ENCODE measurements at regions not wholly inside any gene's neighbourhood (a gene's known extent, or its start where the extent isn't known, plus 50 kb on each side); places are given as distances from the start of the nearest gene placed in this dataset.
"Not testable (repeated sequence)": the region's sequence is repeated elsewhere in the genome, so short reads cannot be mapped to it uniquely, and the experiment has no call there.

GRCh38 chr9:102435427-102435826 lies 559.7 kb upstream of the CYLC2 start:
- H3K4me1 ChIP-seq (ENCODE audit: control insufficient read depth, low read length), result no peaks in the 10 kb centered on the region
- H3K27me3 ChIP-seq (ENCODE audit: control insufficient read depth, low read length), result no peaks in the 10 kb centered on the region
- H3K79me2 ChIP-seq (ENCODE audit: control insufficient read depth, low read length), result no peaks in the 10 kb centered on the region
- H3K4me2 ChIP-seq (ENCODE audit: low read length), result no peak overlapping the region
- no peaks in the 10 kb centered on the region for H3K9me3 ChIP-seq (ENCODE audit: control insufficient read depth, insufficient read depth, low read length)
- H4K20me1 ChIP-seq (ENCODE audit: control insufficient read depth, insufficient read depth, low read depth, low read length), result no peaks in the 10 kb centered on the region
- no peak overlapping the region for H3K27ac ChIP-seq (ENCODE audit: low read depth, low read length)
- no peak overlapping the region for H3K4me3 ChIP-seq (ENCODE audit: low read length)
- TF ChIP-seq EZH2phosphoT487 (IDR thresholded peaks at IDR 0.05; ENCODE audit: borderline replicate concordance, low read length), result no peak
- no peak for TF ChIP-seq CTCF (IDR thresholded peaks at IDR 0.05; ENCODE audit: low read depth, low read length, poor library complexity, severe bottlenecking)
- no peaks in the 10 kb centered on the region for H3K9me2 ChIP-seq (replicated peaks; ENCODE audit: control insufficient read depth, low read length)
- no peaks in the 10 kb centered on the region for H3K36me3 ChIP-seq (ENCODE audit: control insufficient read depth, low read length)
- no peaks in the 10 kb centered on the region for H3F3A ChIP-seq (ENCODE audit: control insufficient read depth, insufficient read depth)

GRCh38 chr9:102434545-102434944 lies 560.6 kb upstream of the CYLC2 start:
- Histone ChIP-seq H3K9me2 (replicated peaks; ENCODE audit: control insufficient read depth, low read length) (no peaks in the 10 kb centered on the region), H3K79me2 (ENCODE audit: control insufficient read depth, low read length) (no peaks in the 10 kb centered on the region), H3K27ac (ENCODE audit: low read depth, low read length) (no peak overlapping the region), H3K9me3 (ENCODE audit: control insufficient read depth, insufficient read depth, low read length) (no peaks in the 10 kb centered on the region), H3K4me2 (ENCODE audit: low read length) (no peak overlapping the region), H3K27me3 (ENCODE audit: control insufficient read depth, low read length) (no peaks in the 10 kb centered on the region), H3K4me3 (ENCODE audit: low read length) (no peak overlapping the region), H3K4me1 (ENCODE audit: control insufficient read depth, low read length) (no peaks in the 10 kb centered on the region), H3F3A (ENCODE audit: control insufficient read depth, insufficient read depth) (no peaks in the 10 kb centered on the region), H3K36me3 (ENCODE audit: control insufficient read depth, low read length) (no peaks in the 10 kb centered on the region), H4K20me1 (ENCODE audit: control insufficient read depth, insufficient read depth, low read depth, low read length) (no peaks in the 10 kb centered on the region)
- TF ChIP-seq CTCF (IDR thresholded peaks at IDR 0.05; ENCODE audit: low read depth, low read length, poor library complexity, severe bottlenecking) (no peak), EZH2phosphoT487 (IDR thresholded peaks at IDR 0.05; ENCODE audit: borderline replicate concordance, low read length) (no peak)

- H3K4me2 ChIP-seq (ENCODE audit: low read length), result no peak overlapping the region
- no peak overlapping the region for H3K27ac ChIP-seq (ENCODE audit: low read depth, low read length)
- H3K9me3 ChIP-seq (ENCODE audit: control insufficient read depth, insufficient read depth, low read length), result no peaks in the 10 kb centered on the region
- no peaks in the 10 kb centered on the region for H4K20me1 ChIP-seq (ENCODE audit: control insufficient read depth, insufficient read depth, low read depth, low read length)
- no peaks in the 10 kb centered on the region for H3K36me3 ChIP-seq (ENCODE audit: control insufficient read depth, low read length)
- no peaks in the 10 kb centered on the region for H3K27me3 ChIP-seq (ENCODE audit: control insufficient read depth, low read length)
- no peaks in the 10 kb centered on the region for H3K79me2 ChIP-seq (ENCODE audit: control insufficient read depth, low read length)
- H3F3A ChIP-seq (ENCODE audit: control insufficient read depth, insufficient read depth), result no peaks in the 10 kb centered on the region
- no peak for TF ChIP-seq EZH2phosphoT487 (IDR thresholded peaks at IDR 0.05; ENCODE audit: borderline replicate concordance, low read length)
- TF ChIP-seq CTCF (IDR thresholded peaks at IDR 0.05; ENCODE audit: low read depth, low read length, poor library complexity, severe bottlenecking), result no peak
- H3K4me1 ChIP-seq (ENCODE audit: control insufficient read depth, low read length), result no peaks in the 10 kb centered on the region
- no peaks in the 10 kb centered on the region for H3K9me2 ChIP-seq (replicated peaks; ENCODE audit: control insufficient read depth, low read length)
- H3K4me3 ChIP-seq (ENCODE audit: low read length), result no peak overlapping the region
Observed at GRCh38 chr9:102428305-102428704, 566.8 kb upstream of the CYLC2 start.

- H4K20me1 ChIP-seq (ENCODE audit: control insufficient read depth, insufficient read depth, low read depth, low read length); H3K9me2 ChIP-seq (replicated peaks; ENCODE audit: control insufficient read depth, low read length); H3K4me1 ChIP-seq (ENCODE audit: control insufficient read depth, low read length); H3K4me2 ChIP-seq (ENCODE audit: low read length); H3K27ac ChIP-seq (ENCODE audit: low read depth, low read length); H3K9me3 ChIP-seq (ENCODE audit: control insufficient read depth, insufficient read depth, low read length); H3K27me3 ChIP-seq (ENCODE audit: control insufficient read depth, low read length); H3K79me2 ChIP-seq (ENCODE audit: control insufficient read depth, low read length); H3K36me3 ChIP-seq (ENCODE audit: control insufficient read depth, low read length); H3K4me3 ChIP-seq (ENCODE audit: low read length); H3F3A ChIP-seq (ENCODE audit: control insufficient read depth, insufficient read depth): not testable (repeated sequence)
Observed at GRCh38 chr9:102416251-102416650, 578.9 kb upstream of the CYLC2 start.

Measured in DOHH2 (cell line).